Activated CD4-positive, alpha-beta T cell treated with anti-CD3 and anti-CD28 coated beads, Interleukin-2, amount 50 U/mL, for 48 hours (primary cell): ENCODE measurements at regions not wholly inside any gene's neighbourhood (a gene's known extent, or its start where the extent isn't known, plus 50 kb on each side); places are given as distances from the start of the nearest gene placed in this dataset.
"Not testable (repeated sequence)": the region's sequence is repeated elsewhere in the genome, so short reads cannot be mapped to it uniquely, and the experiment has no call there.

Experiments used
- DNase-seq, 2 experiments: peaks; one replicate each; pipeline ENCODE4 v3.0.0-alpha.2; 2020

GRCh38 chr17:72175787-72176515 lies 55.1 kb downstream of the SOX9 start:
- DNase-seq: no peak

- DNase-seq: no peak
Observed at GRCh38 chr17:72176516-72176851, 55.7 kb downstream of the SOX9 start.

- DNase-seq: no peak
Observed at GRCh38 chr17:72176951-72177660, 56.3 kb downstream of the SOX9 start.

GRCh38 chr17:72177738-72178137 lies 56.9 kb downstream of the SOX9 start:
- no peak for DNase-seq

GRCh38 chr17:72182371-72182873 lies 61.6 kb downstream of the SOX9 start:
- no peak for DNase-seq

GRCh38 chr17:72183194-72183685 lies 62.4 kb downstream of the SOX9 start:
- no peak for DNase-seq

GRCh38 chr17:72184805-72185204 lies 64.0 kb downstream of the SOX9 start:
- no peak for DNase-seq

GRCh38 chr17:72185564-72185963 lies 64.7 kb downstream of the SOX9 start:
- DNase-seq: no peak

GRCh38 chr17:72187556-72187955 lies 66.7 kb downstream of the SOX9 start:
- no peak for DNase-seq

- no peak for DNase-seq
Observed at GRCh38 chr17:72188801-72189200, 68.0 kb downstream of the SOX9 start.

- no peak for DNase-seq
Observed at GRCh38 chr17:72189768-72190593, 69.2 kb downstream of the SOX9 start.

GRCh38 chr17:72191356-72191755 lies 70.5 kb downstream of the SOX9 start:
- no peak for DNase-seq

- DNase-seq: no peak
Observed at GRCh38 chr17:72191921-72192799, 71.3 kb downstream of the SOX9 start.

- no peak for DNase-seq
Observed at GRCh38 chr17:72192800-72193192, 72.0 kb downstream of the SOX9 start.

- DNase-seq: no peak
Observed at GRCh38 chr17:72193391-72194106, 72.7 kb downstream of the SOX9 start.

- DNase-seq: not testable (repeated sequence)
Observed at GRCh38 chr17:72194107-72194440, 73.3 kb downstream of the SOX9 start.

- DNase-seq: no peak
Observed at GRCh38 chr17:72199256-72199655, 78.4 kb downstream of the SOX9 start.

GRCh38 chr17:72204742-72205141 lies 83.9 kb downstream of the SOX9 start:
- no peak for DNase-seq

GRCh38 chr17:72205357-72205756 lies 84.5 kb downstream of the SOX9 start:
- DNase-seq: no peak

- no peak for DNase-seq
Observed at GRCh38 chr17:72205822-72206221, 85.0 kb downstream of the SOX9 start.

- DNase-seq: no peak
Observed at GRCh38 chr17:72206376-72206775, 85.6 kb downstream of the SOX9 start.

GRCh38 chr17:72208832-72209231 lies 88.0 kb downstream of the SOX9 start:
- no peak for DNase-seq
